ENCODE measurements at regions not wholly inside any gene's neighbourhood (a gene's known extent, or its start where the extent isn't known, plus 50 kb on each side); places are given as distances from the start of the nearest gene placed in this dataset.

DNA sequence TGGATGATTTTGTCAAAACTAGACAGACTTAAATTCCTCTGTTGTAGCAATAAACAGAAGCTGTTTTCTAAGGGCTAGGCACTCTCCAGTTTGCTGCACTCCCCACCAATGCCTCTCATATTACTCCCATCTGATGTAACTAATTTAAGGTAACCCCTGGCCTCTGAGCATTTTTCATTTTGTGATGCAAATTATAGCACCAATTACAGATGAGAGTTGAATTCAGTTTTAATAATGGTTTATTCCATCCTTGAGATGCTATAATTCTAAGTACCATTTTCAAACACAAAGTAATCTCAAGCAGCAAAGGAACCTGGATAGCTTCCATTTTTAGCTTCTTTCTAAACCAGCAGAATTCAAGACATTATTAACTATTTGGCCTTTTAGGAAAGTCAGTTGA is 280.4 kb upstream of the DAB1 start:
- DNase-seq, result no peak

- no peak for DNase-seq
These were observed 273.0 kb upstream of the DAB1 start for GRCh38 chr1:57696904-57697303.

DNA sequence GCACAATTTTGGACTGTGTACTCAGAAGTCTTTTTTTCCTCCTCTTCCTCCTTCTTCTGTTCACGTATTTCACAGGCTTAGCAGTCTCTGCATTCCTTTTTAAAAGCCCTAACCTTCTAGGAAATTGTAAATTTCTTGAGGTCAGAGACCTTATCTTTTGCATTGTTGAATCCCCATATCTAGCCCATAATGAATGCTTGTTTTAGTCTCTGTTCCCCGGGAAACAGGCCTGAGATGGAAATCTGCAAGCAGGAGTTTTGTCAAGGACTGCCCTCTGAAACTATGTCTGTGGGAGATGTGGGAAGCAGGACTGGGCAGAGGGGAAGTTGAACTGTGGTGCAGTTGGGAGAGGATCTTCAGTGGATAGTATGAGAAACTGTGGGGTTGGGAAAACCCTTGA is 272.2 kb upstream of the DAB1 start:
- no peak for DNase-seq

DNA sequence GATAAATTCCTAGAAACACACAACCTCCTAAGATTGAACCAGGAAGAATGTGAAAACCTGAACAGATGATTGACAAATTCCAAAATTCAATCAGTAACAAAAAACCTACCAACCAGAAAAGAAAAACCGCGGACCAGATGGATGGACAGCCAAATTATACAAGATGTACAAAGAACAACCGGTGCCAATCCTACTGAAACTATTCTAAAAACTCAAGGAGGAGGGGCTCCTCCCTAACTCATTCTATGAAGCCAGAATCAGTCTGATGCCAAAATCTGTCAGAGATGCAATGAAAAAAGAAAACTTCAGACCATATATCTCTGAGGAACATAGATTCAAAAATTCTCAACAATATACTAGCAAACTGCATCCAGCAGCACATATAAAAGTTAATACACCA is 262.4 kb upstream of the DAB1 start:
- no peak for DNase-seq

DNA sequence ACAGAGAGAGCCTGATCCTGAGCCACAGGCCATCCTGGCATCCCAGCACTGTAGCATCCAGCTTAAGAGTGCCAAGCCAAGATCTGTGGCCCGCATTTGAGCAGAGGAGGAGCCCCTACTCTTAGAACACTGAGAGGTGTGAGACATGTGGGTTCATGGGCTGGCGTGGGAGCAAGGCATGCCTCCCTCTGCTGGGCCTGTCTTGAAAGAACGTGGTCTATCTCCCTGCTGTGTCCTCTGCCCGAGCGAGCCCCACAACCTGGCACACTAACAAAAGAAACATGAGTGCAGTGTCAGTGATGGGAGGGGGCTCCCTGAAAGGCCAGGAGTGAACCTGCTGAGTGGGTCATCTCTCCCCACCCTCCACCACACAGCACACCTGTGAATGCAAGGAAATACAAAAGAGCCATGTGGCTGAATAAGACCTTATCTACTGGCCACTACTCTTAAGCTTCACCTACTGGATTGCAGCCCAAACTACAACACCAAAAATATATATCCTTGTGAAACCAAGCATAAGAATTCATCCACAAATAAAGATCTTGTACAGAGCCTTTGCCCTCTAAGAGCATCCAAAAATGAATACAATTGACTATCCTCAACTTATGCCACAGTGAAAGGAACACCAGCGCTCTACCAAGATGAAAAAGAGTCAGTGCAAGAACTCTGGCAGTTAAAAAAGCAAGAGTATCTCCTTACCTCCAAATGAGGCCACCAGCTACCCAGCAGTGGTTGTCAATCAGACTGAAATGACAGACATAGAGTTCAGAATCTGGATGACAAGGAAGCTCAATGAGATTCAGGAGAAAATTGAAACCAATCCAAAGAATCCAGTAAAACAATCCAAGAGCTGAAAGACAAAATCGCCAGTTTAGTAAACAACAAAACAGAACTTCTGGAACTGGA is 259.4 kb upstream of the DAB1 start:
- DNase-seq, result no peak

DNA sequence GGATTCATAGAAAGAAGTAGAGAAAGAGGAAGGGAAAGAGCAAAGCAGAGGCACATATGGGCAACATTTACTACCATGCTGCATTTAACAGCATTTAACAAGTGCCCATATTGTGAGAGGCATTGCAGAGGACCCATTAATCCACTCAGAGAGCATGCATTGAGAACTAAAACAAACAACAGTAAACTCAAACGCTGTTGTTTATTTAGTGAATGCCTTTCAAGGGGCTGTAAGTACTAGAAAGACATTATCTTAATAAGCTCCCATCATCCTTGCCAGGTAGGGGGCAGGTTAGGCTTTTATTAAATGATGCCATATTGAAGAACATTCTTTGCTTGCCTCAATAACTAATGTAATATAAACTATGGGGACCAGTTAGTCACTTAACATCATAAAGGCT is 254.3 kb upstream of the DAB1 start:
- no peak for DNase-seq

GRCh38 chr1:57675776-57676175 is 251.9 kb upstream of the DAB1 start:
- no peak for DNase-seq

DNA sequence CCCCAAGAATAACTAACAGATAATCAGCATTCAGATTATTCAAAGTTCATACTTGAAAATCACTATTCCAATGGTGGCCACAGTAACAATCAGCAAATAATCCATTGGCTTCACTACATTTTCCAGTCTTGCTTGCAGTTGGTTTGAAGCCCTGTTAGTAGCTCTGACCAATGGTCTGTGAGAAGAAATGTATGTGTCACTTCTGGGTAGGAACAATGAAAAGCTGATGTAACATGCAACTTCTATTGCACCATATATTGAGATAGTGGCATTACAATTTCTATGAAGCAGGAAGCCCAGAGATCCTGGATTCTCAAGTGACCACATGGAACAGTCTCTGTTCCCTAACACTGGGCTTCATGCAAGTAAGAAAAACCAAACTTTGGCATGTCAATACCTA is 250.9 kb upstream of the DAB1 start:
- no peak for DNase-seq

- DNase-seq, result no peak
These were observed 248.7 kb upstream of the DAB1 start for GRCh38 chr1:57672346-57673140.

DNA sequence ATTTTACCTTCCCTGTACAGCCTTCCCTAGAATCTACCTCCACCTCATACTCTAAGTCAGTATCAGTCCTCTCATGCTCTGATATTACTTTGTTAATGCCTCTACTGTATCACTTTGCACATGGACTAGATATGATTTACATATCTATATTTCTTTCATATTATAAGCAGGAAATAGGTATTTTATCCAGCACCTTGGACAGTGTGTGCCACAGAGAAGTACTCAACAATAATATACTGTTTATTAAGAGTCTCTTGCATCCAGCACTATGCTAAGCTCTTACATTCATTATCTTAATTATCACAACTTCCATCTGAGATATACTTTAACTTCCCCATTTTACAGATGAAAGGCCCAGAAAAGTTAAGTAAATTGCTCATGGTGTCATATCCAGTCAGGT is 247.9 kb upstream of the DAB1 start:
- DNase-seq, result no peak

DNA sequence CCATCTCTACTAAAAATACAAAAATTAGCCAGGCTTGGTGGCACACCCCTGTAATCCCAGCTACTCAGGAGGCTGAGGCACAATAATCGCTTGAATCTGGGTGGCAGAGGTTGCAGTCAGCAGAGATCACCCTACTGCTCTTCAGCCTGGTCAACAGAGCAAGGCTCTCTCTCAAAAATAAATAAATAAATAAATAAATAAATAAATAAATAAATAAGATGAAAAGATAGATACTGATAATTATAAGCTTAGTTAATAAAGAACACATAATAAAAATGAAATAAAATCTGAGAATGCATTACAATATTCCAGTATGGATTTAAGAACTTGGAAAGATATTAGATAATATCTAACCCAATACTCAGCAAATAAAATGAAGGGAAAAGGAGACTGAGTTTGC is 235.9 kb upstream of the DAB1 start:
- no peak for DNase-seq

DNA sequence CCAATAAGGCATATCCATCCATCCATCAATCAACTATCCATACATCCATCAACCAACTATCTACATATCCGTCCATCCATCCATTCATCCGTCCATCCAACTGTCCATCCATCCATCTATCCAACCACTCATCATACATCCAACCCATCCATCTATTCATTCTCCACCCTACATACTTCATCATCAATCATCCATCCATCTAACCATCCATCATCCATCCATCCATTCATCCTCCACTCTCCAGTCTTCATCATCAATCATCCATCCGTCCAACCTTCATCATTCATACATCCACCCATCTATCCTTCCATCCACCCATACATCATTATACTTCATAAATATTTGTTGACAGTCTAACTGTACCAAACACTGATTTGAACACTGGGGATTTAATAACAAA is 231.3 kb upstream of the DAB1 start:
- no peak for DNase-seq

DNA sequence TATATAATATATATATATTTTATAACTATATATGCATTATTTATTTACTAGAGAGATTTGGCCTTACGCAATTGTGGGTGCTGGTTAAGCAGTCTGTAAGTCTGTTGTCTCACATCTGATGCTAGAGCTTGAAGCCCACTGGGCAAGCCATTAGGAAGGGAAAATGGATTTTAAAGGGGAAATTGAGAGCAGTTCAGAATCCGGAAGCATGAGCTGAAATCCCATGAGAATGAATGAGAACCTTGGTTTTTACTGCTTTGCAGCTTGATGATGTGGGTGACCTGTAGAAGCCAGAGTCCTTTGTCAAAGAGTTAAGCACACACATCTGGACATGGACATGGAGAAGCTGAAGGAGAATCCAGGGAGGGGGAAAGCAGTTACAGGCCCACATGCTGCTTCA is 220.8 kb upstream of the DAB1 start:
- DNase-seq, result no peak

- DNase-seq, result no peak
These were observed 214.4 kb upstream of the DAB1 start for GRCh38 chr1:57638239-57638638.

- DNase-seq, result no peak
These were observed 213.3 kb upstream of the DAB1 start for GRCh38 chr1:57637155-57637554.

DNA sequence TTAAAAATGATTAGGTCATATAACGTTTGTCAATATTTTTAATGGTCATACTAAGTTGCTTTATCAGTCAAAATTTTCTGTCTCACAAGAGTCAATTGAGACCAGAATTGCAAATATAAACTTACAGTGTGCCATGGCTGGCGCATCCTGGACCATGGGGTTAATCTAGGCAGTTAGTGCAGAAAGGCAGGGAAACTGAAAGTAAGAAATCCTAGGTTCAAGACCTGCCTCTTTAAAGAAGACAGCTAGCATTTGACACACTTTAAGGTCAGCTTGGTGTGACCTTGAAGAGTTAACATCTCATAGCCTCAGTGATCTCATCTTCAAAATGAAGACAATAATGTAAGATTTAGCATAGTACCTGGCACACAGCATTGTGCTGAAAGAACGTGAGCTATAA is 210.0 kb upstream of the DAB1 start:
- DNase-seq, result no peak

- DNase-seq, result no peak
These were observed 209.2 kb upstream of the DAB1 start for GRCh38 chr1:57633056-57633455.

DNA sequence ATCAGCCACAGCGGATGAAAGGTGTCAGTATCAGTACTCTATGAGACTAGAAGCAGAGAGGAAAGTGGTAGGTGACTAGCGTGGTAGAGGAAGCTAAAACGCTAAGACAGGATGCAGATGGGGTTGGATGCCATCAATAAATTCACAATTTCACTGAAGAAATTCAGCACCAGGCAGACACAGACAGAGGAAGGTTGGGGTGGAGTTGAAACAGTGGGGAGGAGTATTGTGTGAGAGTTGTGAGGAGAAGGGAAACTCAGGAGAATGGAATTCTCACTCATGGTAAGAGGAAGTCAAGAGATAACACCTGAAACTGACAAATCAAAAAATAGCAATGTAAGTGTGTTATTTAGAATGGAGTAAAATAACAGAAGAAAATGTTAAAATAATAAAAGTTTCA is 208.5 kb upstream of the DAB1 start:
- DNase-seq, result no peak

- DNase-seq, result no peak
These were observed 203.8 kb upstream of the DAB1 start for GRCh38 chr1:57627612-57628011.

- no peak for DNase-seq
These were observed 200.1 kb upstream of the DAB1 start for GRCh38 chr1:57623791-57624538.

DNA sequence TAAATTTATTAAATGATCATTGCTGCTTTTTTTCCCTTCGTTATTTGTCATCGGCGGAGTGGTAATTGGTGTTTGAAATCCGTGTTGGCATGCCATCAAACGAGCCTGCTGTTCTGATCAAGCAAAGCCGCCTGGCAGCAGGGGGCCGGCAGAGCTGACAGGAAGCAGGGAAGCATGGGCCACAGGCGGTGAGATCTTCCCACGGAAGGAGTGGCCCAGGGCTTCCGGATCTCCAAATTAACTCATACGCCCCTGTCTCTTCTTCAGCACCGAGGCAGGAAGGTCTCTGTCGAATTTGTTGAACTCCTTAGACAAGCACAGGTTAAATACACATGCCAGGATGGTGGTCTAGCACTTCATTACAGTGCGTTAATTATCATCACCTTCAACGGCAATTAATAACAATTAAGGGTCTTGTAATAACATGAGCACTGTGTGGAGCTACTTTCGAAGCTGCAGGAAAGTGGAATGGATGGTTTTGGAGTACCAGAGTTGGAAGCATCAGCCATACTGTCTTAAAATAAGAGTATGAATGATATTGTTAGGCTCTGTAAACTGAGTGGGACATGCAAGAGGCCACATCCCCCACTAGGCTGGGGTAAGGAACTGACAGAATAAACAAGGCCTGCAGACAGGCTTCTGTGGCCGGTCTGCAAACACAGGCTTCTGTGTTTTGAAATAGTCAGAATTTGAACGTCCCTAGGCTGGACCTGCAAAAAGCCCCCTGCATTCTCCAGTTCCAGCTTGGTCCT is 199.4 kb upstream of the DAB1 start:
- peak; percentile 9 for DNase-seq

GRCh38 chr1:57621776-57622175 is 197.9 kb upstream of the DAB1 start:
- DNase-seq, result no peak

DNA sequence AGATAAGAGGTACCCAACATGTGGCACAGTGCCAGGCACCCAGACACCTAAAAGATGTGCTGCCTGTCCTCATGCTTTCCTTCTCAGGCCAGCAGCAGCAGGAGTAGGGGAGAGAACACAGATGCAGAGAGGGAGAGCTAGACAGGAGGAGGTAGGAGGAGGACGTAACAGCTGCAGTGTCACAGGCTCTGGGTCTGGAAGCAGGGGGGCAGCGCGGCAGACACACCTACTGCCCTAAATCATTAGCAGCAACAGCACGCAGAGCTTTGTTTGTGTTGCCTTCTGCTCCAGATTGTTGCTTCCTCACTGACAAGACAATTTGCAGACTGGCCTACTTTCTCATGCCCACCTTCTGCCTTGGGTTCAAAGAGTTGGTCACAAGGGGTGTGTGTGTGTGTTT is 196.7 kb upstream of the DAB1 start:
- DNase-seq, result no peak

Measured in RPMI8226 (cell line).